ENCODE measurements at regions not wholly inside any gene's neighbourhood (a gene's known extent, or its start where the extent isn't known, plus 50 kb on each side); places are given as distances from the start of the nearest gene placed in this dataset.

DNA sequence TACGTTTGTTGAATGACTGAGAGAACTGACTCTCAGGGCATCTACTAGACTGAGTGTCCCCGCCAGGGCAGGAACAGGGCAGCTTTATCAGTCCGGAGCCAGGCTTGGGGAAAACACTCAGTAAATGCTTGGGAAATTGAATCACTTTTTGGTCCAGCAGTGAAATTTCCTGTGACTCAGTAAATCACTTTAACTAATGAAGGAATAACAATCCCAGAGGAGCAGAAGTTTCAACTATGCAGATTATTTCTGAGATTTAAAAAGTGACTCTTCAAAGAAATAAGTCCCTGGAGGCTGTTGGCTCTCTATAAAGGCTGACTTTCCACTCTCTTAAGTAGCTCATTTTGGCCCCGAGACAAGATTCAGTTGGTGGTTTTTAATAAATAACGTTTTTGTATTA lies 101.8 kb downstream of the FOXL1 start:
- Histone ChIP-seq H3K4me1 (ENCODE audit: control insufficient read depth, extremely low read depth, insufficient read depth, low read length) (peaks cover 18% of the 10 kb centered on the region), H3K9ac (ENCODE audit: insufficient read depth, low read length) (no peak overlapping the region), H3K9me3 (ENCODE audit: control insufficient read depth, insufficient read depth, low read depth, low read length) (no peaks in the 10 kb centered on the region), H4K20me1 (ENCODE audit: control insufficient read depth, extremely low read depth, insufficient read depth, low read length) (no peaks in the 10 kb centered on the region), H3K27ac (ENCODE audit: insufficient read depth, low read length) (peak overlapping the region; percentile 74), H3K36me3 (ENCODE audit: control insufficient read depth, insufficient read depth, low read length) (no peaks in the 10 kb centered on the region), H3K4me2 (ENCODE audit: extremely low read depth, insufficient read depth, low read length) (peak overlapping the region; percentile 46), H3K4me3 (replicated peaks in 1 of 4; ENCODE audit: control extremely low read depth in 1 of 4, insufficient read depth in 1 of 4, low read depth in 3 of 4, low read length in 4 of 4) (no peak overlapping the region), H3K79me2 (ENCODE audit: control insufficient read depth, insufficient read depth, low read length) (no peaks in the 10 kb centered on the region), H2AFZ (ENCODE audit: low read length) (no peak overlapping the region), H3K27me3 (ENCODE audit: control insufficient read depth, insufficient read depth, low read length) (no peaks in the 10 kb centered on the region)
- peak; percentile 74 to 94 for DNase-seq (ENCODE audit: low read depth in 2 of 2)
- TF ChIP-seq EZH2 (IDR thresholded peaks at IDR 0.05; ENCODE audit: low read length, missing control alignments), result no peak
- TF ChIP-seq, protein P1, sequence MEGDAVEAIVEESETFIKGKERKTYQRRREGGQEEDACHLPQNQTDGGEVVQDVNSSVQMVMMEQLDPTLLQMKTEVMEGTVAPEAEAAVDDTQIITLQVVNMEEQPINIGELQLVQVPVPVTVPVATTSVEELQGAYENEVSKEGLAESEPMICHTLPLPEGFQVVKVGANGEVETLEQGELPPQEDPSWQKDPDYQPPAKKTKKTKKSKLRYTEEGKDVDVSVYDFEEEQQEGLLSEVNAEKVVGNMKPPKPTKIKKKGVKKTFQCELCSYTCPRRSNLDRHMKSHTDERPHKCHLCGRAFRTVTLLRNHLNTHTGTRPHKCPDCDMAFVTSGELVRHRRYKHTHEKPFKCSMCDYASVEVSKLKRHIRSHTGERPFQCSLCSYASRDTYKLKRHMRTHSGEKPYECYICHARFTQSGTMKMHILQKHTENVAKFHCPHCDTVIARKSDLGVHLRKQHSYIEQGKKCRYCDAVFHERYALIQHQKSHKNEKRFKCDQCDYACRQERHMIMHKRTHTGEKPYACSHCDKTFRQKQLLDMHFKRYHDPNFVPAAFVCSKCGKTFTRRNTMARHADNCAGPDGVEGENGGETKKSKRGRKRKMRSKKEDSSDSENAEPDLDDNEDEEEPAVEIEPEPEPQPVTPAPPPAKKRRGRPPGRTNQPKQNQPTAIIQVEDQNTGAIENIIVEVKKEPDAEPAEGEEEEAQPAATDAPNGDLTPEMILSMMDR (conservative IDR thresholded peaks at IDR 0.05 in 1 of 2, IDR thresholded peaks at IDR 0.05 in 1 of 2; ENCODE audit: low read depth in 1 of 2, low read length in 2 of 2), result no peak

DNA sequence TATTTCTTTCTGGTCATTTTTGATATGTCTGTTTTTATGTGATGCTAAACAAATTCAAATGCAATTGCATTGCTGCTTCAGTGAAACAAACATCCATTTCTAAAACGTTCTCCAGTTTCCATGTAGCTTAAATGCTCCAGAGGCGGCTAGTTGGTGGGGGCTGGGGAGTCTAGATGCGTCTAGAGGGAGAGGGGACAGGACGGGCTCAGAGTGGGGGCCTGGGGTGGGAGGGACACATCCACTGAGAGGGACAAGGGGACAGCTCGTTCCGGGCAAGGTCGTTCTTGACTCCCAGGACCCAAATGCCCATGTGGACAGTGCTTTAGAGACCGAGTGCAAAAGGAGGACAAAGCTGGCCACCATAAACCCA lies 102.3 kb downstream of the FOXL1 start:
- Histone ChIP-seq H3K79me2 (ENCODE audit: control insufficient read depth, insufficient read depth, low read length) (no peaks in the 10 kb centered on the region), H3K27ac (ENCODE audit: insufficient read depth, low read length) (peak overlapping the region; percentile 74), H3K36me3 (ENCODE audit: control insufficient read depth, insufficient read depth, low read length) (no peaks in the 10 kb centered on the region), H2AFZ (ENCODE audit: low read length) (peak overlapping the region; percentile 58), H3K9me3 (ENCODE audit: control insufficient read depth, insufficient read depth, low read depth, low read length) (no peaks in the 10 kb centered on the region), H3K4me3 (replicated peaks in 1 of 4; ENCODE audit: control extremely low read depth in 1 of 4, insufficient read depth in 1 of 4, low read depth in 3 of 4, low read length in 4 of 4) (no peak overlapping the region), H3K4me1 (ENCODE audit: control insufficient read depth, extremely low read depth, insufficient read depth, low read length) (peaks cover 17% of the 10 kb centered on the region), H4K20me1 (ENCODE audit: control insufficient read depth, extremely low read depth, insufficient read depth, low read length) (no peaks in the 10 kb centered on the region), H3K4me2 (ENCODE audit: extremely low read depth, insufficient read depth, low read length) (peak overlapping the region; percentile 67), H3K27me3 (ENCODE audit: control insufficient read depth, insufficient read depth, low read length) (no peaks in the 10 kb centered on the region), H3K9ac (ENCODE audit: insufficient read depth, low read length) (peak overlapping the region; percentile 39)
- DNase-seq (ENCODE audit: low read depth in 2 of 2), result no peak
- TF ChIP-seq EZH2 (IDR thresholded peaks at IDR 0.05; ENCODE audit: low read length, missing control alignments), result no peak
- TF ChIP-seq, protein P1 (conservative IDR thresholded peaks at IDR 0.05 in 1 of 2, IDR thresholded peaks at IDR 0.05 in 1 of 2; ENCODE audit: low read depth in 1 of 2, low read length in 2 of 2), result no peak

DNA sequence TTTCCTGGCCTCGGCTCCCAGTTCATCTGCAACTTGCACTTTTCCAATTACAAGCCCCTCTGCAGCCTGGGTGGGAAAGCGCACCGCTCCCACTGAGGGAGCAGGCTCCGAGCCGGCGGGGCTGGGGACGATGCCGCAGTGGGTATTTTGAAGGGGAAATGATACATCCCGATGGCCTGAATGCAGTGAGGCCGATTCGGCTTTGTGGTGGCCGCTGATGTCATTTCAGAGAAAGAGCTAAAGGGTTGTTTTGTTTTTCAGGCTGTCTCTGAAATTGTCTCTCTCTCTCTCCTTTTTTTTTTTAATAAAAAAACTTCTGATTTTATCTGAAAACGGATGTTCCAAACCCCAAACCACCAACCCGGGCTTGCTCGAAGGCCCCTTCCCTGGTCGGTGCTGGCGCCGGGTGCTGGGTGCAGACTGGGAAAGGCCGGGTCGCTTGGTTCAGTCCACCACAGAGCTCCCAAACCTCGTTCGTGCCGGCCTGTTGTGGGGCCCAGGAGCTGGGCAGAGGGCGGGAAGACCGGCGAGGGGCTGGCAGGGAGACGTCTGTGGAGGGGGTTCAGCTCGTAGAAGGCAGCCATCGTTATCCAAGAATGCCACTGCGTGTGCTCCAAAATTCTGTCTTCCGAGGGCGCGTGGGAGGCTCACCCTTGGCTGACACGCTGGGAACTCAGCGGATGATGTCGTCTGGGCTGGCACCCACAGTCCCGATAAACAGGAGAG lies 102.8 kb downstream of the FOXL1 start:
- peak; percentile 17 to 82 for DNase-seq (ENCODE audit: low read depth in 2 of 2)
- Histone ChIP-seq H4K20me1 (ENCODE audit: control insufficient read depth, extremely low read depth, insufficient read depth, low read length) (no peaks in the 10 kb centered on the region), H3K27ac (ENCODE audit: insufficient read depth, low read length) (peak overlapping the region; percentile 74), H3K79me2 (ENCODE audit: control insufficient read depth, insufficient read depth, low read length) (no peaks in the 10 kb centered on the region), H2AFZ (ENCODE audit: low read length) (peak overlapping the region; percentile 58), H3K4me3 (replicated peaks in 1 of 4; ENCODE audit: control extremely low read depth in 1 of 4, insufficient read depth in 1 of 4, low read depth in 3 of 4, low read length in 4 of 4) (no peak overlapping the region), H3K4me2 (ENCODE audit: extremely low read depth, insufficient read depth, low read length) (peak overlapping the region; percentile 67), H3K9me3 (ENCODE audit: control insufficient read depth, insufficient read depth, low read depth, low read length) (no peaks in the 10 kb centered on the region), H3K4me1 (ENCODE audit: control insufficient read depth, extremely low read depth, insufficient read depth, low read length) (peaks cover 15% of the 10 kb centered on the region), H3K9ac (ENCODE audit: insufficient read depth, low read length) (peak overlapping the region; percentile 39), H3K27me3 (ENCODE audit: control insufficient read depth, insufficient read depth, low read length) (no peaks in the 10 kb centered on the region), H3K36me3 (ENCODE audit: control insufficient read depth, insufficient read depth, low read length) (no peaks in the 10 kb centered on the region)
- no peak for TF ChIP-seq EZH2 (IDR thresholded peaks at IDR 0.05; ENCODE audit: low read length, missing control alignments)
- TF ChIP-seq, protein P1 (conservative IDR thresholded peaks at IDR 0.05 in 1 of 2, IDR thresholded peaks at IDR 0.05 in 1 of 2; ENCODE audit: low read depth in 1 of 2, low read length in 2 of 2), result no peak
